ENCODE measurements at regions not wholly inside any gene's neighbourhood (a gene's known extent, or its start where the extent isn't known, plus 50 kb on each side); places are given as distances from the start of the nearest gene placed in this dataset.

GRCh38 chr20:56826705-56827665 is 197.9 kb downstream of the TFAP2C start:
- TF ChIP-seq HDAC2 (IDR thresholded peaks at IDR 0.05) (no peak), CTCF (IDR thresholded peaks at IDR 0.05 in 2 of 3, conservative IDR thresholded peaks at IDR 0.05 in 1 of 3; ENCODE audit: control insufficient read depth in 2 of 3, extremely low read depth in 1 of 3, insufficient read depth in 1 of 3, low read depth in 3 of 3, low read length in 3 of 3) (no peak), EZH2 (IDR thresholded peaks at IDR 0.05; ENCODE audit: borderline replicate concordance, control insufficient read depth, low read depth, low read length) (no peak), RFX5 (IDR thresholded peaks at IDR 0.05; ENCODE audit: low read depth, low read length) (no peak), MEF2A (IDR thresholded peaks at IDR 0.05; ENCODE audit: insufficient read depth, low read depth, low read length) (no peak), POLR2A (IDR thresholded peaks at IDR 0.05; ENCODE audit: low read depth, low read length) (no peak), FOXK2 (IDR thresholded peaks at IDR 0.05) (no peak), ZZZ3 (IDR thresholded peaks at IDR 0.05; ENCODE audit: control insufficient read depth, insufficient read length, low read depth) (no peak)
